AG09309 (cell line): ENCODE measurements at regions not wholly inside any gene's neighbourhood (a gene's known extent, or its start where the extent isn't known, plus 50 kb on each side); places are given as distances from the start of the nearest gene placed in this dataset.

ENCODE experiments used
- DNase-seq: peaks from one replicate; pipeline ENCODE4 v3.0.0-alpha.2; 2010; ENCODE audit warnings: low read depth
- H3K4me3 ChIP-seq: 2 replicates; pipeline ENCODE4 v1.5.1; 2011; ENCODE audit warnings: mild to moderate bottlenecking, low read depth, low read length, moderate library complexity; ENCODE audit not compliant: control insufficient read depth
- CTCF ChIP-seq: IDR thresholded peaks from 2 replicates; pipeline ENCODE4 v1.5.1; 2011; ENCODE audit warnings: mild to moderate bottlenecking, low read depth, low read length, inconsistent platforms; ENCODE audit not compliant: insufficient read depth, control insufficient read depth; ENCODE audit errors: missing control alignments

DNA sequence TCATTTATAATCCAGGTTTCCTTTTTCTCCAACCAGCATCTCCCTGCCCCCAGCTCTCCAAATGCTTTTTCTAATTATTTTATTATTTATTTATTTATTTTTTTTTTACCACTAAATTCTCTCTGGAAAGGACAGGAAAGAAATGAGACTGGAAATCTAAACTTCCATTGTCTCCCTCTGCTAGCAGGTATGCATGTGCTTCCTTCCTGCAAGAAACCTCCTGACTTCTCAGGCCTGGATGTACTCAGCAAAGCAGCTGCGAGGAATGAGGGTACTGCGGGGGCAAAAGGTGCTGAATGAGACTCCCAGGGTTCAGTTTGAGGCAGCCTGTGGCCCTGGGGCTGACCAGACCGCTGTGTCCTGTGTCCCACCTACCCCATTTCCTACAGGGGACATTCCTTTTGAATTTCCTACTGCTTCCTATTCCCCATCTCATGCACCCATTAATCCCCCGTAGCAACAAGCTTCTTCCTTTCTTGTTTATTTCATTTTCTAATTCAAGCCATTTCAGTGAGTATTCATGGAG, 324.6 kb upstream of the IGFBP3 start:
- TF ChIP-seq CTCF: no peak
- H3K4me3 ChIP-seq: no peak overlapping the region
- DNase-seq: no peak

- H3K4me3 ChIP-seq: no peak overlapping the region
- TF ChIP-seq CTCF: no peak
- DNase-seq: no peak
Observed at GRCh38 chr7:46244757-46245156, 323.7 kb upstream of the IGFBP3 start.

GRCh38 chr7:46243406-46243805, 322.3 kb upstream of the IGFBP3 start:
- DNase-seq: no peak
- no peak for TF ChIP-seq CTCF
- H3K4me3 ChIP-seq: no peak overlapping the region

- no peak for DNase-seq
- H3K4me3 ChIP-seq: no peak overlapping the region
- no peak for TF ChIP-seq CTCF
Observed at GRCh38 chr7:46239846-46240245, 318.8 kb upstream of the IGFBP3 start.

DNA sequence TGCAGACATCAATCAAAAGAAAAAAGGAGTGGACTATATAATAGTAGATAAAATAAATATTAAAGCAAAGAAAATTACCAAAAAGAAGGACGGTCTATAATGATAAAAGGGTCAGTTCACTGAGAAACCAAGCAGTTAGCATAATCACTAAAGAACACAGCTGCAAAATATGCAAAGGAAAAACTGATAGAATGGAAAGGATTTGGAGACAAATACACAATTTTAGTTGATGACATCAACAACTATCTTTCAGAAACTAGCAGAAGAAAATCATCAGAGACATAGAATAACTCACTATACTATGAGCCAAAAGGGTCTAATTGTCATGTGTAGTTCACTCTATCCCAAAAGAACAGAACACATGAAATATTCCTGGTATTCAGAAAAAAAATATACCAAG, 316.4 kb upstream of the IGFBP3 start:
- no peak overlapping the region for H3K4me3 ChIP-seq
- no peak for TF ChIP-seq CTCF
- no peak for DNase-seq

GRCh38 chr7:46233585-46234329, 312.7 kb upstream of the IGFBP3 start:
- H3K4me3 ChIP-seq: no peak overlapping the region
- no peak for TF ChIP-seq CTCF
- DNase-seq: no peak

DNA sequence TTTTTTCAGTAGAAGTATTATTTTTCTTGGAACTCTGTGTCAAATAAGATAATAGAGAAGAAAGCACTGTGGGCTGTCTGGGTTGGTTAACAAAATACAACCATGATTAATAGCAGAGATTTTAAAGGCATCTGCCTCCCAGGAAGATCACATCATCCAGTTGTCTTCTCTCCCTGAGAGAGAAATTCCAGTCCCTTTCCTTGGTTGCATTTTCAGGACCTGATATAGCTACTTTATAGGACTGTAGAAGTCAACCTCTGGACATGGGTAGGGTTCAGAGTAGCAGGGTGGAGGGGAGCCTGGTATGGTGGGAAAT, 309.9 kb upstream of the IGFBP3 start:
- H3K4me3 ChIP-seq: no peak overlapping the region
- no peak for TF ChIP-seq CTCF
- no peak for DNase-seq
